ENCODE measurements at regions not wholly inside any gene's neighbourhood (a gene's known extent, or its start where the extent isn't known, plus 50 kb on each side); places are given as distances from the start of the nearest gene placed in this dataset.

DNA sequence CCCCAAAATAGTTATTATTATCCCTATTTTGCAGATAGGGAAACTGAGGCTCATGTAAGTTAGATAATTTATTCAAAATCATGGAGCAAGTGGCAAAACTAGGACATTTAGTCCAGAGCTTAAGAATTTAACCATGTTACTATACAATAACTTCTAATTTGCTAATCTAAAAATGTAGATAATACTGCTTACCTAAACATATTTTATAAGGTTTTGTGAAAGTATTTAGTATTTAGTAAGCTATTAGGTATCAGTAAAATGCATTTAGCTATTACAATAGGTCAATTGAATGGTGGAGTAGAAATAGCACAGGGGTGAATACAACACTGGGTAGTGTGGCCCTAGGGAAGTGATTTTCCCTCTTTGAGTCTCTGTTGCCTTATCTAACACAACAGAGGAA lies 648.3 kb downstream of the KIF4B start:
- no peak overlapping the region for H3K9ac ChIP-seq (ENCODE audit: insufficient read depth in 1 of 2, low read depth in 2 of 2, low read length in 2 of 2)
- no peaks in the 10 kb centered on the region for H3K27me3 ChIP-seq (ENCODE audit: control insufficient read depth in 2 of 2, insufficient read depth in 2 of 2, low read length in 2 of 2)
- in situ Hi-C loops (cut with MboI) (no loop called here), intact Hi-C loops (cut with micrococcal nuclease) (no loop called here)
- H3K27ac ChIP-seq (ENCODE audit: extremely low read depth, low read depth, low read length): no peak overlapping the region
- no peaks in the 10 kb centered on the region for H3K4me1 ChIP-seq (replicated peaks in 1 of 2; ENCODE audit: control insufficient read depth in 2 of 2, insufficient read depth in 2 of 2, low read length in 2 of 2)
- DNase-seq (ENCODE audit: extremely low read depth in 1 of 4, low spot score in 3 of 4) (no peak), ATAC-seq (no peak), FAIRE-seq (no peak)
- BruUV-seq (replicated peaks): no TSS peak
- ChIA-PET CTCF (ENCODE audit: low intra/inter-chr PET ratio) (no interaction called here), POLR2A (no interaction called here)
- no peak overlapping the region for H3K4me3 ChIP-seq
- no peak overlapping the region for H3K4me2 ChIP-seq (ENCODE audit: insufficient read depth, low read length)
- no peaks in the 10 kb centered on the region for H3K9me3 ChIP-seq (replicated peaks; ENCODE audit: control insufficient read depth, insufficient read depth, low read depth, low read length)
- no peaks in the 10 kb centered on the region for H3K9me1 ChIP-seq (ENCODE audit: control insufficient read depth, insufficient read depth, low read length)
- no peaks in the 10 kb centered on the region for H4K20me1 ChIP-seq (replicated peaks; ENCODE audit: control insufficient read depth, insufficient read depth, low read length)
- no peaks in the 10 kb centered on the region for H3K36me3 ChIP-seq (ENCODE audit: control insufficient read depth, insufficient read depth, low read length)
- TF ChIP-seq THRAP3 (IDR thresholded peaks at IDR 0.05; ENCODE audit: borderline replicate concordance) (no peak), TFE3 (CRISPR knock-in tag; IDR thresholded peaks at IDR 0.05) (no peak), HMG20A (CRISPR knock-in tag; conservative IDR thresholded peaks at IDR 0.05) (no peak), ZNF316 (IDR thresholded peaks at IDR 0.05) (peak; percentile 39; the same call in 1 of the 2 replicates), PPARD (CRISPR knock-in tag; IDR thresholded peaks at IDR 0.05) (no peak), ZBTB7A (IDR thresholded peaks at IDR 0.05; ENCODE audit: borderline replicate concordance, control insufficient read depth, low read depth, low read length) (no peak)
- no peaks in the 10 kb centered on the region for H3K79me2 ChIP-seq (ENCODE audit: control insufficient read depth, insufficient read depth, low read length)
- no peak overlapping the region for H2AFZ ChIP-seq (ENCODE audit: low read depth, low read length)

DNA sequence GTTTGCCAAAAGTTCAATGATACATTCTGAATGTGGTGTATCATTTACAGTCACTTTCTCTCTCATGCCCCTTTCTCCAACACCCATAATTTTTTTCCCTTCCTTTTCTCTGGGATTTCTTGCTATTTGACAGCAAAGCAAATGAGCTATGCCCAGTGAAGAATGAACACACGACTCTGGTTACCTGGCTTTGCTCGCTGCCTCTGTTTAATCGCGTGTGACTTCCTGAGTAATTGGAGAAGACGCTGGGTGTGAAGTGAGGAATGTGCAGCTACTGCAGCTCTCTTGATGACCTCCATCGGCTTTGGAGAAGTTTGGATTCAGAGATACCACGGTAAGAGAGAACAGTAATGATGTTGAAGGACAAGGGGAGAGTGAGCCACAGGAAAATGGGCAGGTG lies 651.8 kb downstream of the KIF4B start:
- Histone ChIP-seq H3K9me3 (replicated peaks; ENCODE audit: control insufficient read depth, insufficient read depth, low read depth, low read length) (no peaks in the 10 kb centered on the region; the same call in 1 of the 2 replicates), H3K27ac (ENCODE audit: extremely low read depth, low read depth, low read length) (no peak overlapping the region), H2AFZ (ENCODE audit: low read depth, low read length) (no peak overlapping the region), H3K4me3 (no peak overlapping the region), H3K79me2 (ENCODE audit: control insufficient read depth, insufficient read depth, low read length) (no peaks in the 10 kb centered on the region), H3K4me1 (replicated peaks in 1 of 2; ENCODE audit: control insufficient read depth in 2 of 2, insufficient read depth in 2 of 2, low read length in 2 of 2) (no peaks in the 10 kb centered on the region), H3K9ac (ENCODE audit: insufficient read depth in 1 of 2, low read depth in 2 of 2, low read length in 2 of 2) (no peak overlapping the region), H4K20me1 (replicated peaks; ENCODE audit: control insufficient read depth, insufficient read depth, low read length) (no peaks in the 10 kb centered on the region), H3K4me2 (ENCODE audit: insufficient read depth, low read length) (no peak overlapping the region), H3K27me3 (ENCODE audit: control insufficient read depth in 2 of 2, insufficient read depth in 2 of 2, low read length in 2 of 2) (no peaks in the 10 kb centered on the region), H3K9me1 (ENCODE audit: control insufficient read depth, insufficient read depth, low read length) (no peaks in the 10 kb centered on the region), H3K36me3 (ENCODE audit: control insufficient read depth, insufficient read depth, low read length) (no peaks in the 10 kb centered on the region)
- ChIA-PET POLR2A (no interaction called here), CTCF (ENCODE audit: low intra/inter-chr PET ratio) (no interaction called here)
- in situ Hi-C loops (cut with MboI) (no loop called here), intact Hi-C loops (cut with micrococcal nuclease) (no loop called here)
- DNase-seq (ENCODE audit: extremely low read depth in 1 of 4, low spot score in 3 of 4): no peak
- ATAC-seq: no peak
- FAIRE-seq: no peak
- 1% methylated on average over 7 of the region's 7 CpGs for WGBS (ENCODE audit: insufficient coverage, low coverage, missing lambda C conversion rate)
- no TSS peak for BruUV-seq (replicated peaks)
- no peak for TF ChIP-seq FOXP1 (CRISPR knock-in tag; IDR thresholded peaks at IDR 0.05)
- no peak for TF ChIP-seq EWSR1 (IDR thresholded peaks at IDR 0.05; ENCODE audit: borderline replicate concordance, low read depth, partially characterized antibody)
- TF ChIP-seq IFI16 (CRISPR knock-in tag; IDR thresholded peaks at IDR 0.05): no peak
- no peak for TF ChIP-seq DNMT1 (IDR thresholded peaks at IDR 0.05)
- TF ChIP-seq FOXA3 (CRISPR knock-in tag; conservative IDR thresholded peaks at IDR 0.05 in 1 of 2, IDR thresholded peaks at IDR 0.05 in 1 of 2): no peak
- TF ChIP-seq BRF1 (IDR thresholded peaks at IDR 0.05; ENCODE audit: borderline replicate concordance, extremely low read depth, insufficient read length): no peak
- TF ChIP-seq PBX2 (CRISPR knock-in tag; IDR thresholded peaks at IDR 0.05; ENCODE audit: low read depth): no peak
- TF ChIP-seq PBX2 (tag; conservative IDR thresholded peaks at IDR 0.05; ENCODE audit: low read depth): no peak
